ENCODE measurements at regions not wholly inside any gene's neighbourhood (a gene's known extent, or its start where the extent isn't known, plus 50 kb on each side); places are given as distances from the start of the nearest gene placed in this dataset.

DNA sequence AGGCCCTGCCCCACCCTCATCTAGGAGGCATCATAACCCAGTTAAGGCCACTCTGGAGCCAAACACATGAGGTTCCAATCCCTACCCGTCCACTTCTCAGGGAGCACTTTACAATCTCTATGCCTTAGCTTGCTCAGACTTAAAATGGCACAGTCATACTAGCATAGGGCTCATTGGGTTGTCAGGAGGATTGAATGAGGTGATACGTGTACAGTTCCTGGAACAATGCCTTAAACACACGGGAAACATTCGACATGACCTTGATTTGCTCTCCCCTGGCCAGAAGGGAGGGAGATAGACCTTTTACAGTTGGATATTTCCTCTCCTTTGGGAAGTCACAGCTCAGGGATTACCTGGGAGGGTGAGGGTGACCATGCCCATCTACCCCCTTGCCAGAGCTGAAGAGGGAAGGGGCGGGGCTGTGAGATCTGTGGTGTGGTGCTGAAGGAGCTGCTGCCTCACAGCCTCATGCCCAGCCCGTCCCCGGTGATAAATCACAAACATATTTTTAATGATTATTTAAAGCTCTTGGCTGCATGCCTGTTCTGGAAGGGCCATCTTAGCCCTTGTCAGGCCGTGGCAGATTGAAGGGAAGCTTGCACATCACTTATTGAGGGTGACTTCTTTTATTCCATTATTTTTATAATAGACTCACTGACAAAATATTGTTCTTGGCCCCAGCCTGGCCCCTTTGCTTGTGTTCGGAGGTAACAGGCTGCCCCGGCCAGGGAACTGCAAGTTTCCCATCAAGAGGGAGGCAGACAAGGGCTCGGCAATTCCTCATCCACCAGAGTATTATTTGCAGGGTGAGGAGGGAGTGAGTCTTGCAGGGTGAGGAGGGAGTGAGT lies 83.4 kb downstream of the FOXD2 start:
- H3K9me3 ChIP-seq (ENCODE audit: low read length) = no peaks in the 10 kb centered on the region
- H3K79me2 ChIP-seq (ENCODE audit: insufficient read depth, low read length) = no peaks in the 10 kb centered on the region
- H2AFZ ChIP-seq (ENCODE audit: low read length) = no peak overlapping the region
- TF ChIP-seq EZH2 (IDR thresholded peaks at IDR 0.05; ENCODE audit: borderline replicate concordance, low read length) (no peak), CTCF (IDR thresholded peaks at IDR 0.05; ENCODE audit: low read length) (no peak)
- H3K9me2 ChIP-seq (ENCODE audit: low read depth, low read length) = no peaks in the 10 kb centered on the region
- H3K4me3 ChIP-seq (ENCODE audit: low read depth, low read length, poor library complexity, severe bottlenecking) = no peak overlapping the region
- no peaks in the 10 kb centered on the region for H3K36me3 ChIP-seq (ENCODE audit: insufficient read depth, low read length)
- no peak overlapping the region for H3K4me2 ChIP-seq (ENCODE audit: low read length)
- no peaks in the 10 kb centered on the region for H3K27me3 ChIP-seq (ENCODE audit: insufficient read depth, low read length)
- H3K4me1 ChIP-seq (ENCODE audit: insufficient read depth, low read length, severe bottlenecking) = no peaks in the 10 kb centered on the region
- no peaks in the 10 kb centered on the region for H3F3A ChIP-seq (ENCODE audit: insufficient read depth, low read length)
- no peak overlapping the region for H3K9ac ChIP-seq (ENCODE audit: low read length)
- H3K27ac ChIP-seq (ENCODE audit: low read depth, low read length, poor library complexity, severe bottlenecking) = no peak overlapping the region
- H4K20me1 ChIP-seq (ENCODE audit: insufficient read depth, low read length) = no peaks in the 10 kb centered on the region

DNA sequence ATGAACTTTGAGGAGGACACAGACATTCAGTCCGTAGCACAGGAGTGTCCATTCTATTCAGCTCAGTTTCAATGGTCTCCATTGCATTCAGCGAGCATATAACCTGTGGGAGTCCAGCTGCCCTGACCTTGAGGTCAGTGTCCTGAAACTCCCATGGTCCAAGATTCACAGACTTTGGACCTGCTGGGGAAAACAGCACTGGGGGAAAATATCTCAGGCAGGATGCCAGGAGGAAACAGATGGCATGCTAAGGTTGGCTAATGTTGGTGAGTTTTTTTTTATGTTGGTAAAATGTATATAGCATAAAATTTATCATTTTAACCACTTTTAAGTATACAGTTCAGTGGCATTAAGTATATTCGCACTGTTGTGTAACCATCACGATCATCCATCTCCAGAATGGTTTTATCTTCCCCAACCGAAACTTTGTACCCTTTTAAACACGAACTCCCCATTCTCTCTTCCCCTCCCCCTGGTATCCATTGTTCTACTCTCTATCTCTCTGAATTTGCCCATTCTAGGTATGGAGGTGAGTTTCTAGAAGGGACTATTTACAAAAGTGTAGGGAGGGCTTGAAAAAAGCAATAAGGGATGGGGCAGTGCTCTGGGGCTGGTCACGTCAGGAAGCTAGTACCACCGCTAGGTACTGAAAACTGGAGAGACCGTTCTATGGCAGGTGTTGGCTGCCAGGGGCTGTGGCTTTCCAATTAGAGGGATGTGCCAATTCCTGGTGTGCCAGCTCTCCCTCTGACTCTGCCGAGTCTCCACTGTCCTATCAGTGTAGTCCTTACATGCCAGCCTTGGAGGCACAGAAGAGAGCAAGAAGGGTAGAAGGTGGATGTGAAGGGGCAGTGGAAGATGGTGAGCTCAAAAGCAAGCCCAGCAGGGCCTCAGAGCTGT lies 85.3 kb downstream of the FOXD2 start:
- Histone ChIP-seq H3K4me2 (ENCODE audit: low read length) (no peak overlapping the region), H3K27ac (ENCODE audit: low read depth, low read length, poor library complexity, severe bottlenecking) (no peak overlapping the region), H3F3A (ENCODE audit: insufficient read depth, low read length) (no peaks in the 10 kb centered on the region), H3K9ac (ENCODE audit: low read length) (no peak overlapping the region), H2AFZ (ENCODE audit: low read length) (no peak overlapping the region), H3K27me3 (ENCODE audit: insufficient read depth, low read length) (no peaks in the 10 kb centered on the region), H3K4me3 (ENCODE audit: low read depth, low read length, poor library complexity, severe bottlenecking) (no peak overlapping the region), H3K4me1 (ENCODE audit: insufficient read depth, low read length, severe bottlenecking) (no peaks in the 10 kb centered on the region), H4K20me1 (ENCODE audit: insufficient read depth, low read length) (no peaks in the 10 kb centered on the region), H3K79me2 (ENCODE audit: insufficient read depth, low read length) (no peaks in the 10 kb centered on the region), H3K9me3 (ENCODE audit: low read length) (no peaks in the 10 kb centered on the region), H3K36me3 (ENCODE audit: insufficient read depth, low read length) (no peaks in the 10 kb centered on the region), H3K9me2 (ENCODE audit: low read depth, low read length) (no peaks in the 10 kb centered on the region)
- TF ChIP-seq CTCF (IDR thresholded peaks at IDR 0.05; ENCODE audit: low read length) = no peak
- no peak for TF ChIP-seq EZH2 (IDR thresholded peaks at IDR 0.05; ENCODE audit: borderline replicate concordance, low read length)

DNA sequence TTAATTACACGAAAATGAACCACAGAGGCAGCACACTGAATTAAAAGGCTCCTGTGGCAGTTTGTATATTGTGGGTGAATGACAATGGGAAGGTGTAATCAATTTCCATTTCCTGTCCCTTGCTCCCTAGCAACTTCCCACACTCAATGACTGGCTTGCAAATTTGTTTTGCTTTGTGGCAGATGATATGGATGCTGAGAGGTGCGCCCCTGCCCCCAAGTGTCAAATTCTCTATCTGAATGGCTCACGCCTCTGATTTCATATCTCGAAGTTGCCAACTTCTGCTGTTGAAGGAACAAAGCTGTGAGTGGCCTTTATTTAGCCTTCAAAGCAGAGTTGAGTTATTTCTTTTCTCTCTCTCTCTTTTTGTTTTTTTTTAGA lies 86.0 kb downstream of the FOXD2 start:
- no peaks in the 10 kb centered on the region for H3K79me2 ChIP-seq (ENCODE audit: insufficient read depth, low read length)
- no peak overlapping the region for H3K9ac ChIP-seq (ENCODE audit: low read length)
- H4K20me1 ChIP-seq (ENCODE audit: insufficient read depth, low read length) = no peaks in the 10 kb centered on the region
- no peaks in the 10 kb centered on the region for H3K4me1 ChIP-seq (ENCODE audit: insufficient read depth, low read length, severe bottlenecking)
- TF ChIP-seq CTCF (IDR thresholded peaks at IDR 0.05; ENCODE audit: low read length) (no peak), EZH2 (IDR thresholded peaks at IDR 0.05; ENCODE audit: borderline replicate concordance, low read length) (no peak)
- H3K27ac ChIP-seq (ENCODE audit: low read depth, low read length, poor library complexity, severe bottlenecking) = no peak overlapping the region
- no peaks in the 10 kb centered on the region for H3K27me3 ChIP-seq (ENCODE audit: insufficient read depth, low read length)
- H3F3A ChIP-seq (ENCODE audit: insufficient read depth, low read length) = no peaks in the 10 kb centered on the region
- no peaks in the 10 kb centered on the region for H3K9me2 ChIP-seq (ENCODE audit: low read depth, low read length)
- H3K9me3 ChIP-seq (ENCODE audit: low read length) = peaks cover under 1% of the 10 kb centered on the region; the same call in 1 of the 2 replicates
- no peak overlapping the region for H3K4me2 ChIP-seq (ENCODE audit: low read length)
- no peaks in the 10 kb centered on the region for H3K36me3 ChIP-seq (ENCODE audit: insufficient read depth, low read length)
- no peak overlapping the region for H3K4me3 ChIP-seq (ENCODE audit: low read depth, low read length, poor library complexity, severe bottlenecking)
- H2AFZ ChIP-seq (ENCODE audit: low read length) = no peak overlapping the region

Data from OCI-LY1 (cell line).